22Rv1 (cell line): ENCODE measurements at regions not wholly inside any gene's neighbourhood (a gene's known extent, or its start where the extent isn't known, plus 50 kb on each side); places are given as distances from the start of the nearest gene placed in this dataset.
"Not testable (repeated sequence)": the region's sequence is repeated elsewhere in the genome, so short reads cannot be mapped to it uniquely, and the experiment has no call there.

Source experiments
- H3K27ac ChIP-seq: fragments of 450-650 bp; 2 replicates; pipeline ENCODE4 v1.5.1; 2017
- TF ChIP-seq, protein P1 (sequence below): fragments of 450-650 bp; IDR thresholded peaks from 2 replicates; pipeline ENCODE4 v1.5.1; 2017; ENCODE audit warnings: mild to moderate bottlenecking

DNA sequence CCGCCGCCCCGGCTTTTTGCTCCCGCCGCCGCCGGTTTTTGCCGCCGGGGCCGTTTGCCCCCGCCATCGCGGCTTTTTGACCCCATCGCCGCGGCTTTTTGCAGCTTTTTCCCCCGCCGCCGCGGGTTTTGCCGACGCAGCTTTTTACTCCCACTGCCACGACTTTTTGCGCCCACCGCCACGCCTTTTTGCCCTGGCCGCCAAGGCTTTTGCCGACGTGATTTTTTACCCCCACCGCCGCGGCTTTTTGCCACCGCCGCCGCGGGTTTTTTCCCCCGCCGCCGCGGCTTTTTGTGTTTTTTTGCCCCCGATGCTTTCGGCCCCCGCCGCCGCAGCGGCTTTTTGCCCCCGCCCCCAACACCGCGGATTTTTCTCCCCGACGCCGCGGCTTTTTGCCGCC, 5001.9 kb upstream of the OR11H1 start:
- H3K27ac ChIP-seq, result not testable (repeated sequence)

DNA sequence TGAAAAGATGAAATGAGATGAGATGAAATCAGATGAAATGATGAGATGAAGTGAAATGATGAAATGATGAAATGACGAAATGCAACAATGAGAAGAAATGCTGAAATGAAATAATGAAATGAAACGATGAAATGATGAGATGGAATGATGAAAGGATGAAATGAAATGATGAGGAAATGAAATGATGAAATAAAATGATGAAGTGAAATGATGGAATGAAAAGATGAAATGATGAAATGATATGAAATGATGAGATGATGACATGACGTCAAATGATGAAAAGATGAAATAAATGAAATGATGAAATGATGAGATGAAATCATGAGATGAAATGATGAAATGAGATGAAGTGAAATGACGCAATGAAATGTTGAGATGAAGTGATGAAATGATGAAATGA, 4996.9 kb upstream of the OR11H1 start:
- H3K27ac ChIP-seq, result not testable (repeated sequence)

DNA sequence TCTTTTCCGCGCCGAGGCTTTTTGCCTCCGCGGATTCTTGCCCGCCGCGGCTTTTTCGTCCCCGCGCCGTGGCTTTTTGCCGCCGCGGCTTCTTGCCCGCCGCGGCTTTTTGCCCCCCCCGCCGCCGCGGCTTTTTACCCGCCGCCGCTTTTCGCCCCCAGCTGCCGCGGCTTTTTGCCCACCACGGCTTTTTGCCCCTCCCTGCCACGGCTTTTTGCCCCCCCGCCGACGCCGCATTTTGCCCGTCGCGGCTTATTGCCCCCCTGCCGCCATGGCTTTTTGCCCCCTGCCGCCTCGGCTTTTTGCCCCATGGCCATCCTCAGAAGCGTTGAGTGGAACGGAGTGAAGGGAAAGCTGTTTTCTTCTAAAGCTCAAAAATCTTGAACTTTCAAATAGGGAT, 4955.5 kb upstream of the OR11H1 start:
- H3K27ac ChIP-seq, result not testable (repeated sequence)

DNA sequence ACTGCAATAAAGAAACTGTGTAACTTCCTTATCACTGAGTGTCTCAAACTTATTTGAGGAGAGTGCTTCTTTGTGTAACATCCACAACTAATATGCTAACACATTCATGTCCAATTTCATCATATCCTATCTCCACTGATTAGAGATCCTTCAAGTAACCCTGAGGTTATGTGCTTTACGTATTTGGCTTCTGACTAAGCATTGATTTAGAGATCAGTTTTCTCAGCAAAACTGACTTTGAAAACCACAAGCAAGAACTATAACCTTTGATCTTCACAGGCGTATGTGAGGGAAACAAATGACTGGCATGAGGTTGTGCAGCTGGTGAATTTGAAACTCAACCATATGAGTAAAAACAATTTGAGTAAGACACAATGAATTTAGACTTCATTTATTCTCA, 4926.9 kb upstream of the OR11H1 start:
- H3K27ac ChIP-seq, result not testable (repeated sequence)

DNA sequence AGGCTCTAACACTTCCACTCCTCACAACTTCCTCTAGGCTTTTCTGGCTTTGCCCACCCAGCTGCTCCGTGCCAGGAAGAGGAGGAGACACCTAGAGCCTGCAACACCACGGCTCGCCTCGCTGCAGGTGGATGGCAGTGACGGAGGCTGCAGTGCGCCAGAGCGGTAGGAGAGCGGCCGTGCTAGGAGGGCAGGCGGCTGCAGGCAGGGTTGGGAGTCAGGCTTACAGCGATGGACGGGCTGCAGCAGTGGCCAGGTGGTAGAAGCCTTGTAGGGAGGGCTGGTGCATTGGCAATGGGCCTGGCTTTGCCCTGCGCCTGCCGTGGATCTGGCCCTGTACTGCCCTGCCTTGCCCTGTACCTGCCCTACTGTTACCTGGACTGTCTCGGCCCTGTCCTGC, 4896.0 kb upstream of the OR11H1 start:
- H3K27ac ChIP-seq, result not testable (repeated sequence)

DNA sequence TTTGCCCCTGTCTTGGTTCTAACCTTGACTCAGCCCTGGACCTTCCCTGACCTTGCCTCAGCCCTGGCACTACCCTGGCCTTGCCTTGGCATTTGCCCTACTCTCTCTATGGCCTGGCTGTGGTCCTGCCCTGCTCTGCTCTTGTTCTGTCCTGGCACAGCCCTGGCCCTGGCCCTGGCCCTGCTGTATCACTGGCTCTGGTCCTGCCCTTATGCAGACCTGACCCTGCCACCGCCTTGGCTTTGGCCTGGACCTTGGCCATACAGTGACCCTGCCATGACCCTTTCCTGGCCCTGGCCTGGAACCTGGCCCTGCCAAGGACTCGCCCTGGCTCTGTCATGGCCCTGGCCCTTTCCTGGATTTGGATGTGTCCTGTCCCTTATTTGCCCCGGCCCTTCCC, 4892.7 kb upstream of the OR11H1 start:
- H3K27ac ChIP-seq, result not testable (repeated sequence)

DNA sequence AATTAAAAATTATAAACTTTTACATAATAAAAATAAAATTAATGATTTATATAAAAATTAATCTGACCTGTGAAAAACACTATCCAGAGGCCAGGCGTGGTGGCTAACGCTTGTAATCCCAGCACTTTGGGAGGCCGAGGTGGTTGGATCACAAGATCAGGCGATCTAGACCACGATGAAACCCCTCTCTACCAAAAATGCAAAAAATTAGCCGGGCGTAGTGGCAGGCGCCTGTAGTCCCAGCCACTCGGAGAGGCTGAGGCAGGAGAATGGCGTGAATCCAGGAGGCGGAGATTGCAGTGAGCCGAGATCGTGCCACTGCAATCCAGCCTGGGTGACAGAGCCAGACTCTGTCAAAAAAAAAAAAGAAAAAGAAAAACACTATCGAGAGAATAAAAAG, 4865.2 kb upstream of the OR11H1 start:
- H3K27ac ChIP-seq, result not testable (repeated sequence)

DNA sequence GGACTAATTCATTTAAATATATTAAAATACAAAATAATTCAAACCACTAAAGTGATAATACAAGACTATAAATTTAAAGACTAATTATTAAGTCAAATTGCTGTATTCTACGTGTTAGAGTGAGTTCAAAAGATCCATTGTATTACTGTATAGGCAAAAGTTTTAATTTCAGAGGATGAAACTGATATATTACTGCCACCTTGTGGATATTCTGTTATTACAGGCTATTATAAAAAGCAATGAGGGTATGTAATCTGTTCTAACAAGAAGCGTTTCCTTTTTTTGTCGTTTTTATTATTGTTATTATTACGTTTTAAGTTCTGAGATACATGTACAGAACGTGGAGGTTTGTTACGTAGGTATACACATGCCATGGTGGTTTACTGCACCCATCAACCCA, 4854.9 kb upstream of the OR11H1 start:
- H3K27ac ChIP-seq, result not testable (repeated sequence)
- TF ChIP-seq, protein P1, sequence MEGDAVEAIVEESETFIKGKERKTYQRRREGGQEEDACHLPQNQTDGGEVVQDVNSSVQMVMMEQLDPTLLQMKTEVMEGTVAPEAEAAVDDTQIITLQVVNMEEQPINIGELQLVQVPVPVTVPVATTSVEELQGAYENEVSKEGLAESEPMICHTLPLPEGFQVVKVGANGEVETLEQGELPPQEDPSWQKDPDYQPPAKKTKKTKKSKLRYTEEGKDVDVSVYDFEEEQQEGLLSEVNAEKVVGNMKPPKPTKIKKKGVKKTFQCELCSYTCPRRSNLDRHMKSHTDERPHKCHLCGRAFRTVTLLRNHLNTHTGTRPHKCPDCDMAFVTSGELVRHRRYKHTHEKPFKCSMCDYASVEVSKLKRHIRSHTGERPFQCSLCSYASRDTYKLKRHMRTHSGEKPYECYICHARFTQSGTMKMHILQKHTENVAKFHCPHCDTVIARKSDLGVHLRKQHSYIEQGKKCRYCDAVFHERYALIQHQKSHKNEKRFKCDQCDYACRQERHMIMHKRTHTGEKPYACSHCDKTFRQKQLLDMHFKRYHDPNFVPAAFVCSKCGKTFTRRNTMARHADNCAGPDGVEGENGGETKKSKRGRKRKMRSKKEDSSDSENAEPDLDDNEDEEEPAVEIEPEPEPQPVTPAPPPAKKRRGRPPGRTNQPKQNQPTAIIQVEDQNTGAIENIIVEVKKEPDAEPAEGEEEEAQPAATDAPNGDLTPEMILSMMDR, result 0 out of 2 replicates have a peak, but pooled peaks have one; percentile 4

DNA sequence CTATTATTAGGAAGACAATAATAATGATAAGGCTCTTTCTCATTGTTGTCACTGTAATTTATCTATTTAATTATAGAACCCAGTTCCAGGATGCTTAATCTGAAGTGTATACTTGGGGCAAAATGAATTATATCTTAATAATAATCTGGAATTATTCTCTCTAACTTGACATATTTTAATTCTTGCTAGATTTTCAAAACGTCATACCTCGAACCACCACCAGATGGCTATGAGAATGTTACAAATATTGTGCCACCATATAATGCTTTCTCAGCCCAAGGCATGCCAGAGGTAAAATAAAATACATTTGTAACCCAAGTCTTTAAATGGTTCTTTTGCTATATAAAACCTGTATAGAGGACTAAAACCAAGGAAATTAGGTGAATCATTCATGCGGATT, 4849.3 kb upstream of the OR11H1 start:
- H3K27ac ChIP-seq, result not testable (repeated sequence)
- TF ChIP-seq, protein P1, result 0 out of 2 replicates have a peak, but pooled peaks have one; percentile 7

DNA sequence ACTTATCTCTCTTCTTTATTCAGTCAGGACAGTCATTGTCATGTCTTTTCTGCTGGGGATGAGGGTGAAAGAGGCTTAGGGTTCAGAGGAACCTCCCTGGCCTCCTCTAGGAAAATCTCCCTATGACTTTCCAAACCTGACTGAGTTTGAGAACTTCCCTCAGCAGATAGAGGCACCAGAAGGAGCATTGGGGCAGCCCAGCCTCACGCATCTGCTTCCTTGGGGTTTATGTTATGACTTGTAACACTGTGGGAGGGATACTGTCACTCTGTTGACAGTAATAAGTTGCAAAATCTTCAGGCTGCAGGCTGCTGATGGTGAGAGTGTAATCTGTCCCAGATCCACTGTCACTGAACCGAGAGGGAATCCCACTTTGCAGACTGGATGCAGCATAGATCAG, 4842.6 kb upstream of the OR11H1 start:
- not testable (repeated sequence) for H3K27ac ChIP-seq

DNA sequence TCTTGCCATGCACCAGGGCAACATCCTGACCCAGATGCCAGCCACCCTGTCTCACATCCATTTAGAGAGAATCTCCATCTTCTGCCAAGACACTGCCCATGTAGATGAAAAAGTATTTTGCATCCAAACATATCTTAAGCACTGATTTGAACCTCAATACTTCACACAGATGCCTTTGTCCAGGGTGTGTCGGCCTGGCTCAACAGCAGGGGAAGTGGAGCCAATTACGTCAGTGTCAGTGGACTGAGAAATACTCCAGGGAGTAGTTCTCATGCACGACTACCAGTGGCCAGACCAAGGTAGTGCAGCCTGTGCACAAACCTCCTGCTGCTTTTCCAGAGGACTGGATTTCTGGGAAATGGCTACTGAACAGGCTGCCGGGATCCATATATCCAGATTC, 4840.7 kb upstream of the OR11H1 start:
- TF ChIP-seq, protein P1, result peak; percentile 40
- H3K27ac ChIP-seq, result not testable (repeated sequence)

DNA sequence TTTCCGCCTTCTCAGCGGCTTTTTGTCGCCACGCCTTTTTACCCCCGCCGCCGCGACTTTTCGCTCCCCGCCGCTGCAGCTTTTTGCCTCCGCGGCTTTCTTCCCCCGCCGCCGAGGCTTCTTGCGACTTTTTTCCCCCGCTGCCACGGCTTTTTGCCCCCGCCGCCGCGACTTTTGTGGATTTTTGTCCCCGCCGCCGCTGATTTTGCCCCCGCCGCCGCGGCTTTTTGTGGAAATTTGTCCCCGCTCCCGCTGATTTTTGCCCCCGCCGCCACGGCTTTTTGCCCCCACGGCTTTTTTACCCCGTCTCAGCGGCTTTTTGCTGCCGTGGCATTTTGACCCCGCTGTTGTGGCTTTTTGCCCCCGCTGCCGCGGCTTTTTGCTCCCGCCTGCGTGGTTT, 4829.2 kb upstream of the OR11H1 start:
- H3K27ac ChIP-seq, result not testable (repeated sequence)

DNA sequence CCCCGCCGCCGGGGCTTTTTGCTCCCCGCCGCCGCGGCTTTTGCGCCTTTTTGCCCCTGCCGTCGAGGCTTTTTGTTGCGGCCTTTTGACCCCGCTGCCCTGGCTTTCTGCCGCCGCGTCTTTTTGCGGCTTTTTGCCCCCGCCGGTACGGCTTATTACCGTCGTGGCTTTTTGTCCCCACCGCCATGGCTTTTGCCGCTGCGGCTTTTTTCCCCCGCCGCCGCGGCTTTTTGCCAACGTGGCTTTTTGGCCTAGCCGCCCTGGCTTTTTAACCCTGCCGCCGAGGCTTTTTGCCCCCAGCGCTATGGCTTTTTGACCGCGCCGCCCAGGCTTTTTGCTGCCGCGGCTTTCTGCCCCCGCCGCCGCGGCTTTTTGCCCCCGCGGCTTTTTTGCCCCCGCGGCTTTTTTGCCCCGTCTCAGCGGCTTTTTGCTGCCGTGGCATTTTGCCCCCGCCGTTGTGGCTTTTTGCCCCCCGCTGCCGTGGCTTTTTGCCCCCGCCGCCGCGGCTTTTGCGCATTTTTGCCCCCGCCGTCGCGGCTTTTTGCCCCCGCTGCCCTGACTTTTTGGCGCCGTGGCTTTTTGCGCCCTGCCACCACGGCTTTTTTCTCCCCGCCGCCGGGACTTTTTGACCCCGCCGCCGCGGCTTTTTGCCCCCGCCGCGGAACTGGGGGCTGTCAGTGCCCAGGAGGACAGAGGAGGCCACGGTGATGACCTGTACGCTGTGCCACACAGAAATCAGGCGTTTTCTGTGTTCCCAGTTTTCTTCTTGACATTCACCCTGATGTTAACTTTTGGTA, 4828.5 kb upstream of the OR11H1 start:
- not testable (repeated sequence) for H3K27ac ChIP-seq

DNA sequence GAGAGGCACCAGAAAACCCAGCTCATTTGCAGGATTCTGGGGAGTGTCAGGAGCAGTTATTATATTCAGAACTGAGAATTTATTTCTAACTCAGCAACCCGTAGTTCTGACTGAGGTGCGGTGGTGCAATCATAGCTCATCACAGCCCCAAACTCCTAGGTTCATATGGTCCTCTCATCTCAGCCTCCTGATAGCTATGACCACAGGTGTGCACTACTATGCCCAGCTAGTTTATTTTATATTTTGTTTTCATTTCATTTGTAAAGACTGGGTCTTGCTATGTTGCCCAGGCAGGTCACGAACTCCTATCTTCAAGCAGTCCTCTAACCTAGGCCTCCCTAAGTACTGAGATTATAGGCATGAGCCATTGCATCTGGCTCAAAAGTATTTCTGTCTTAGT, 4819.8 kb upstream of the OR11H1 start:
- H3K27ac ChIP-seq, result not testable (repeated sequence)

DNA sequence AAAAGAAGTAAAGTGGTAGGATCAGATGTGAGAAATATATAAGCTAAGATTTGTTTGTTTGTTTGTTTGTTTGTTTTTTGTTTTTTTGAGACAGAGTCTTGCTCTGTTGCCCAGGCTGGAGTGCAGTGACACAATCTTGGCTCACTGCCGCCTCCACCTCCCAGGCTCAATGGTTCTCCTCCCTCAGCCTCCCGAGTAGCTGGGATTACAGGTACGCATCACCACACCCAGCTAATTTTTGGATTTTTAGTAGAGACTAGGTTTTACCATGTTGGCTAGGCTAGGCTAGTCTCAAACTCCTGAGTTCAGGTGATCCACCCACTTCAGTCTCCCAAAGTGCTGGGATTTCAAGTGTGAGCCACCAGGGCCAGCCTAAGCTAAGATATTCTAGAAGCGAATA, 4817.1 kb upstream of the OR11H1 start:
- H3K27ac ChIP-seq, result not testable (repeated sequence)

DNA sequence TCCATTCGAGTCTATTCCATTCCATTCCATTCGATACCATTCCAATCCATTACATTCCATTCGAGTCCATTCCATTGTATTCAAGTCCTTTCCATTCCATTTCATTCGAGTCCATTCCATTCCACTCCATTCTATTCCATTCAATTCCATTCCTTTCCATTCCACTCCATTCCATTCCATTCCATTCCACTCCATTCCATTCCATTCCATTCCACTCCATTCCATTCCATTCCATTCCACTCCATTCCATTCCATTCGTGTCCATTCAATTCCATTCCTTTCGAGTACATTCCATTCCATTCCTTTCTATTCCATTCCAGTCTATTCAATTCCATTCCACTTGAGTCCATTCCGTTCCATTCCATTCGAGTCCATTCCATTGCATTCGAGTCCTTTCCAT, 4805.2 kb upstream of the OR11H1 start:
- H3K27ac ChIP-seq, result not testable (repeated sequence)

DNA sequence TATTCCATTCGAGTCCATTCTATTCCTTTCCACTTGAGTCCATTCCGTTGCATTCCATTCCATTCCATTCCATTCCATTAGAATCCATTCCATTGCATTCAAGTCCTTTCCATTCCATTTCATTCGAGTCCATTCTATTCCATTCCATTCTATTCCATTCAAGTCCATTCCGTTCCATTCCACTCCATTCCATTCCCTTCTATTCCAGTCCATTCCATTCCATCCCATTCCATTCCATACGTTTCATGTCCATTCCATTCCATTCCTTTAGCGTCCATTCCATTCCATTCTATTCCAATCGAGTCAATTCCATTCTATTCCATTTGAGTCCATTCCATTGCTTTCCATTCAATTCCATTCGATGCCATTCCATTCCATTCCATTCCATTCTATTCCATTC, 4804.0 kb upstream of the OR11H1 start:
- not testable (repeated sequence) for H3K27ac ChIP-seq
